ENCODE measurements at regions not wholly inside any gene's neighbourhood (a gene's known extent, or its start where the extent isn't known, plus 50 kb on each side); places are given as distances from the start of the nearest gene placed in this dataset.

GRCh38 chr10:61842755-61843497, 58.6 kb upstream of the ARID5B start:
- peak; percentile 86 for DNase-seq

- DNase-seq: peak; percentile 28
Measured at GRCh38 chr10:61844116-61844822, 57.2 kb upstream of the ARID5B start.

GRCh38 chr10:61845196-61845949, 56.1 kb upstream of the ARID5B start:
- no peak for DNase-seq

DNA sequence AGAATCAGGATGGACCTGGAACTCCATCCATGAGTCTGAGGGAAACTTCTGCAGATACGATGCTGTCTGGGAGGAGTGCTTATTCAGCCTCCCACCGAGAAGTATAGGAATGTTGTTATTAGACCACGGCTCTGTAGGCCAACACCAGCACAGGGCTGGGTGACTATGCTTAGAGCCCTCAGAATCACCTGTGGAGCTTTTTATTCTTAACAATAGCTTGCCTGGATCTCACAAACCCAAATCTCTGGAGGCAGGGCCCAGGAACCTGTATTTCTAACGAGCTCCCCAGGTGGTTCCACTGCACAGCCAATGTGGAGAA, 55.6 kb upstream of the ARID5B start:
- DNase-seq: no peak

DNA sequence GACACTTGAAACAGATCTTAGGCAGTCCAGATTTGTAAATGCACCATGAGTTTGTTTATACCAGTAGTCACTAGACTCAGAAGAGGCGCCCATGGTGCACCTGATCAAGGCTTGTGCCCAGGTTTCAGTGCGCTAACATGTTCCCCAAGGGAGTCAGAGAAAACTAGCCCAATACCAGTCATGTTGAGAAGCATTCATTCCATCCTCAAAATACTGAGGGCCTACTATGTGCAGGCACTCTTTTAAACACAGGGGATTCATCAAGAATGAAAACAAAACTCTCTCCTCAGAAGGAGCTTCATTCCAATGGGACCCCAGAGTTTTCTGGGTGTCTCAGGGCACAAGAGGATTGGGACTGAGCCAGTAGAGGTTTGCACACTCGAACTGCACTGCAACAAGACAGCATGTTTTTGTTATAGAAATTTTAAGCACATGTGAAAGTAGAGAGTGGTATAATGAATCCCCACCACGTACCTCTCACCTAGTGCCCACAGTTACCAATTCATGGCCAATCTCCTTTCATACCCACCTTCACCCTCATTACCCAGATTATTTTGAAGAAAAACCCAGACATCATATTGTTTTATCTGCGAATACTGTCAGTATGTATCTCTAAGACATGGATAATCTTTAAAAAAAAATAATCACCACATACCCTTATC, 55.0 kb upstream of the ARID5B start:
- DNase-seq: no peak

DNA sequence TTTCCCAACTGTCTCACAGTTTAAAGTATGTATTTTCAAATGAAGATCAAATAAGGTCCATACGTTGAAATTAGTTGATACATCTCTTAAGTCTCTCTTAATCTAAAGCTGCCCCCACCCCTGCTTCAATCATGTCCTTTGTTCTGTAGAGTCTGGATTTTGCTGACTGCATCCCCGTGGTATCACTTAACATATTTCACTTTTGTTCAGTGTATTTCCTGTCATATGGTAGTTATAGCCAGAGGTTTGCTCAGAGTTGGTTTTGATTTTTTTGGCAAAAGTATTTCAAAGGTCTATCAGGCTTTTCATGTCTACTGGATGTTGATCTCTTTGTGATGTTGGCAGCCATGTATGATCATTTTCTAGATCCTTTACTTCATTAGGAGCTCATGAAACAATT, 54.4 kb upstream of the ARID5B start:
- DNase-seq: no peak

GRCh38 chr10:61847640-61848039, 53.9 kb upstream of the ARID5B start:
- DNase-seq: no peak

- DNase-seq: no peak
Measured at GRCh38 chr10:61850376-61850775, 51.1 kb upstream of the ARID5B start.

All from NCI-H226 (cell line).